ENCODE measurements at regions not wholly inside any gene's neighbourhood (a gene's known extent, or its start where the extent isn't known, plus 50 kb on each side); places are given as distances from the start of the nearest gene placed in this dataset.
A peak's percentile ranks its signal among the peaks of the same experiment; 100 is the strongest.

GRCh38 chr2:15866563-15867193 lies 73.7 kb upstream of the MYCN start:
- no peaks in the 10 kb centered on the region for H3K9me3 Mint-ChIP-seq
- no peaks in the 10 kb centered on the region for H3K36me3 Mint-ChIP-seq
- peaks cover 6% of the 10 kb centered on the region for H3K27me3 Mint-ChIP-seq
- no peak overlapping the region for H3K4me3 Mint-ChIP-seq
- H3K27ac Mint-ChIP-seq = no peak overlapping the region
- H3K4me1 Mint-ChIP-seq = no peaks in the 10 kb centered on the region

- H3K27me3 Mint-ChIP-seq = peaks cover 4% of the 10 kb centered on the region
- no peaks in the 10 kb centered on the region for H3K9me3 Mint-ChIP-seq
- no peak overlapping the region for H3K27ac Mint-ChIP-seq
- no peaks in the 10 kb centered on the region for H3K36me3 Mint-ChIP-seq
- no peaks in the 10 kb centered on the region for H3K4me1 Mint-ChIP-seq
- H3K4me3 Mint-ChIP-seq = no peak overlapping the region
These were observed 72.9 kb upstream of the MYCN start for GRCh38 chr2:15867194-15868171.

- Mint-ChIP-seq H3K27ac (peak overlapping the region; percentile 17), H3K27me3 (peaks cover 4% of the 10 kb centered on the region), H3K36me3 (no peaks in the 10 kb centered on the region), H3K9me3 (no peaks in the 10 kb centered on the region), H3K4me3 (no peak overlapping the region), H3K4me1 (no peaks in the 10 kb centered on the region)
These were observed 72.2 kb upstream of the MYCN start for GRCh38 chr2:15868186-15868585.

GRCh38 chr2:15868704-15869103 lies 71.6 kb upstream of the MYCN start:
- Mint-ChIP-seq H3K27me3 (peaks cover 3% of the 10 kb centered on the region), H3K9me3 (no peaks in the 10 kb centered on the region), H3K36me3 (no peaks in the 10 kb centered on the region), H3K4me3 (no peak overlapping the region), H3K4me1 (no peaks in the 10 kb centered on the region), H3K27ac (no peak overlapping the region)

- H3K27me3 Mint-ChIP-seq = no peaks in the 10 kb centered on the region
- H3K4me1 Mint-ChIP-seq = no peaks in the 10 kb centered on the region
- H3K4me3 Mint-ChIP-seq = no peak overlapping the region
- no peaks in the 10 kb centered on the region for H3K36me3 Mint-ChIP-seq
- no peak overlapping the region for H3K27ac Mint-ChIP-seq
- H3K9me3 Mint-ChIP-seq = no peaks in the 10 kb centered on the region
These were observed 71.0 kb upstream of the MYCN start for GRCh38 chr2:15869396-15869795.

- Mint-ChIP-seq H3K4me3 (no peak overlapping the region), H3K4me1 (no peaks in the 10 kb centered on the region), H3K27ac (no peak overlapping the region), H3K27me3 (no peaks in the 10 kb centered on the region), H3K9me3 (no peaks in the 10 kb centered on the region), H3K36me3 (no peaks in the 10 kb centered on the region)
These were observed 70.5 kb upstream of the MYCN start for GRCh38 chr2:15869871-15870270.

GRCh38 chr2:15870565-15870964 lies 69.8 kb upstream of the MYCN start:
- H3K4me1 Mint-ChIP-seq = no peaks in the 10 kb centered on the region
- H3K27ac Mint-ChIP-seq = no peak overlapping the region
- H3K27me3 Mint-ChIP-seq = no peaks in the 10 kb centered on the region
- no peak overlapping the region for H3K4me3 Mint-ChIP-seq
- H3K9me3 Mint-ChIP-seq = no peaks in the 10 kb centered on the region
- no peaks in the 10 kb centered on the region for H3K36me3 Mint-ChIP-seq

- no peaks in the 10 kb centered on the region for H3K4me1 Mint-ChIP-seq
- H3K9me3 Mint-ChIP-seq = no peaks in the 10 kb centered on the region
- H3K27ac Mint-ChIP-seq = no peak overlapping the region
- H3K27me3 Mint-ChIP-seq = no peaks in the 10 kb centered on the region
- no peaks in the 10 kb centered on the region for H3K36me3 Mint-ChIP-seq
- no peak overlapping the region for H3K4me3 Mint-ChIP-seq
These were observed 69.0 kb upstream of the MYCN start for GRCh38 chr2:15871239-15871783.

GRCh38 chr2:15872854-15873253 lies 67.5 kb upstream of the MYCN start:
- Mint-ChIP-seq H3K4me3 (no peak overlapping the region), H3K27me3 (peaks cover 2% of the 10 kb centered on the region), H3K4me1 (no peaks in the 10 kb centered on the region), H3K36me3 (no peaks in the 10 kb centered on the region), H3K9me3 (peaks cover 7% of the 10 kb centered on the region), H3K27ac (no peak overlapping the region)

- Mint-ChIP-seq H3K4me3 (no peak overlapping the region), H3K4me1 (no peaks in the 10 kb centered on the region), H3K27ac (no peak overlapping the region), H3K27me3 (peaks cover 2% of the 10 kb centered on the region), H3K36me3 (no peaks in the 10 kb centered on the region), H3K9me3 (peaks cover 7% of the 10 kb centered on the region)
These were observed 66.0 kb upstream of the MYCN start for GRCh38 chr2:15874321-15874720.

GRCh38 chr2:15874854-15875804 lies 65.2 kb upstream of the MYCN start:
- Mint-ChIP-seq H3K4me3 (no peak overlapping the region), H3K36me3 (no peaks in the 10 kb centered on the region), H3K9me3 (peaks cover 7% of the 10 kb centered on the region), H3K4me1 (no peaks in the 10 kb centered on the region), H3K27me3 (peaks cover 2% of the 10 kb centered on the region), H3K27ac (no peak overlapping the region)

GRCh38 chr2:15875969-15876705 lies 64.2 kb upstream of the MYCN start:
- no peaks in the 10 kb centered on the region for H3K4me1 Mint-ChIP-seq
- H3K27me3 Mint-ChIP-seq = peaks cover 2% of the 10 kb centered on the region
- no peak overlapping the region for H3K4me3 Mint-ChIP-seq
- peaks cover 7% of the 10 kb centered on the region for H3K9me3 Mint-ChIP-seq
- H3K27ac Mint-ChIP-seq = no peak overlapping the region
- H3K36me3 Mint-ChIP-seq = no peaks in the 10 kb centered on the region

GRCh38 chr2:15880226-15881119 lies 59.9 kb upstream of the MYCN start:
- peaks cover 2% of the 10 kb centered on the region for H3K27me3 Mint-ChIP-seq
- H3K4me1 Mint-ChIP-seq = no peaks in the 10 kb centered on the region
- H3K27ac Mint-ChIP-seq = no peak overlapping the region

GRCh38 chr2:15881120-15881433 lies 59.3 kb upstream of the MYCN start:
- H3K27ac Mint-ChIP-seq = no peak overlapping the region
- peaks cover 2% of the 10 kb centered on the region for H3K27me3 Mint-ChIP-seq
- no peak overlapping the region for H3K4me3 Mint-ChIP-seq
- peaks cover 7% of the 10 kb centered on the region for H3K9me3 Mint-ChIP-seq
- no peaks in the 10 kb centered on the region for H3K4me1 Mint-ChIP-seq
- no peaks in the 10 kb centered on the region for H3K36me3 Mint-ChIP-seq

More at GRCh38 chr2:15880226-15881119, 59.9 kb upstream of the MYCN start:
- Mint-ChIP-seq H3K36me3 (no peaks in the 10 kb centered on the region), H3K4me3 (no peak overlapping the region), H3K9me3 (peaks cover 7% of the 10 kb centered on the region)
